ENCODE measurements at regions not wholly inside any gene's neighbourhood (a gene's known extent, or its start where the extent isn't known, plus 50 kb on each side); places are given as distances from the start of the nearest gene placed in this dataset.

DNA sequence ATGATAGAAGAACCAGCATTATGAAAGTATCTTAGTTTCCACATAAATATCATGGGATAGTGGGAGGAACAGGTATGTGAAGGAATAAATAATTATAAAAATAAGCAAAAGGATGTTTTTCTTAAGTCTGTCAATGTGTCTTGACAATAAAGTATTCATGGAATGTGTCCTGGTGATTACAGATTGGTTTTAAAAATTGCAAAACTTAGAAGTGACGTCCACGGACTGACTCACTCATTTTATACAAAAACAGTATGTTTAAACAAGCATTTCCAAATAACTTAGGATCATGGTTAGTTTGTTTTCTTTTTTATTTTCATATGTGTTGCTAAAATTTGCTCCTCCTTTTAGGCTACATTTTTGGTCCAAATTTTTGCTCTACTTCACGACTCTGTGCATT lies 687.0 kb upstream of the NECTIN3 start:
- WGBS (ENCODE audit: extremely low coverage, insufficient read length, low lambda C conversion rate): no CpG with 5 or more reads among the region's 3 CpGs
- no peaks in the 10 kb centered on the region for H3K79me2 ChIP-seq (ENCODE audit: insufficient read depth, low read length)
- no peak for TF ChIP-seq CTCF (conservative IDR thresholded peaks at IDR 0.05)
- no peak overlapping the region for H3K18ac ChIP-seq (ENCODE audit: insufficient read length, low read depth, low read length)
- no peak overlapping the region for H2BK15ac ChIP-seq (ENCODE audit: low read depth, low read length)
- Mint-ChIP-seq H3K4me3 (no peak overlapping the region), H3K36me3 (ENCODE audit: insufficient read depth in 1 of 3, low read depth in 3 of 3) (no peaks in the 10 kb centered on the region; a peak in 1 of 7 replicates), H3K9me3 (no peaks in the 10 kb centered on the region), H3K4me1 (no peaks in the 10 kb centered on the region), H3K27ac (no peak overlapping the region), H3K27me3 (ENCODE audit: low read depth) (no peaks in the 10 kb centered on the region)
- no peak overlapping the region for H3K4me2 ChIP-seq (ENCODE audit: insufficient read depth, insufficient read length, low read length)
- H2BK20ac ChIP-seq (ENCODE audit: low read depth, low read length, poor library complexity, severe bottlenecking): no peak overlapping the region
- no peak overlapping the region for H2BK120ac ChIP-seq (ENCODE audit: low read depth, low read length, poor library complexity, severe bottlenecking)
- no peak overlapping the region for H4K5ac ChIP-seq (ENCODE audit: insufficient read length, low read depth, low read length)
- no peaks in the 10 kb centered on the region for H3K9me3 ChIP-seq (ENCODE audit: control insufficient read depth, low read depth, low read length)
- H3K27me3 ChIP-seq (ENCODE audit: insufficient read depth, low read length): no peaks in the 10 kb centered on the region
- no peak overlapping the region for H3K56ac ChIP-seq (ENCODE audit: insufficient read length, low read depth, low read length)
- no peak overlapping the region for H3K14ac ChIP-seq (ENCODE audit: insufficient read depth, low read length)
- H2BK5ac ChIP-seq (ENCODE audit: insufficient read length, low read length): no peak overlapping the region
- no peak overlapping the region for H3K9ac ChIP-seq (ENCODE audit: extremely low read depth, insufficient read length, low read length)
- H3K79me1 ChIP-seq (ENCODE audit: insufficient read depth, low read depth, low read length, poor library complexity, severe bottlenecking): no peaks in the 10 kb centered on the region
- H2BK12ac ChIP-seq (ENCODE audit: insufficient read length, low read depth, low read length): no peak overlapping the region
- no peak overlapping the region for H3K23ac ChIP-seq (ENCODE audit: insufficient read length, low read depth, low read length)
- DNase-seq: no peak
- no peak overlapping the region for H3T11ph ChIP-seq (ENCODE audit: low read length)
- no peak overlapping the region for H4K91ac ChIP-seq (ENCODE audit: insufficient read length, low read depth, low read length)
- no peaks in the 10 kb centered on the region for H4K20me1 ChIP-seq (ENCODE audit: control insufficient read depth, insufficient read depth, insufficient read length)
- no peak overlapping the region for H2AK5ac ChIP-seq (ENCODE audit: insufficient read length, low read length)
- no peaks in the 10 kb centered on the region for H3K23me2 ChIP-seq (ENCODE audit: insufficient read length, low read depth, low read length, poor library complexity, severe bottlenecking)
- no peak overlapping the region for H4K8ac ChIP-seq (replicated peaks; ENCODE audit: insufficient read length, low read depth, low read length)
- no peak overlapping the region for H3K4ac ChIP-seq (ENCODE audit: low read depth, low read length)
- no peak overlapping the region for H2AFZ ChIP-seq (ENCODE audit: low read length)
- no peaks in the 10 kb centered on the region for H3K4me1 ChIP-seq (ENCODE audit: insufficient read depth, low read length)
- no peak overlapping the region for H3K27ac ChIP-seq (ENCODE audit: insufficient read length, low read depth, low read length)

Data from H9 (cell line).